ENCODE measurements at regions not wholly inside any gene's neighbourhood (a gene's known extent, or its start where the extent isn't known, plus 50 kb on each side); places are given as distances from the start of the nearest gene placed in this dataset.

- no peaks in the 10 kb centered on the region for H3K9me3 ChIP-seq (ENCODE audit: control insufficient read depth, insufficient read depth, low read length)
- CTCF ChIA-PET, result no interaction called here
- TF ChIP-seq CTCF (IDR thresholded peaks at IDR 0.05; ENCODE audit: low read depth, low read length), result no peak
- H3K27ac ChIP-seq (ENCODE audit: low read depth, low read length), result no peak overlapping the region
- no peaks in the 10 kb centered on the region for H3K27me3 ChIP-seq (ENCODE audit: control insufficient read depth, insufficient read depth, low read length)
- no peak for DNase-seq (ENCODE audit: low read depth, low spot score)
- POLR2A ChIA-PET, result no interaction called here
- H3K4me3 ChIP-seq (ENCODE audit: low read depth, low read length), result no peak overlapping the region
Measured at GRCh38 chr1:60126723-60127122, 53.2 kb upstream of the C1orf87 start.
